ENCODE measurements at regions not wholly inside any gene's neighbourhood (a gene's known extent, or its start where the extent isn't known, plus 50 kb on each side); places are given as distances from the start of the nearest gene placed in this dataset.

DNA sequence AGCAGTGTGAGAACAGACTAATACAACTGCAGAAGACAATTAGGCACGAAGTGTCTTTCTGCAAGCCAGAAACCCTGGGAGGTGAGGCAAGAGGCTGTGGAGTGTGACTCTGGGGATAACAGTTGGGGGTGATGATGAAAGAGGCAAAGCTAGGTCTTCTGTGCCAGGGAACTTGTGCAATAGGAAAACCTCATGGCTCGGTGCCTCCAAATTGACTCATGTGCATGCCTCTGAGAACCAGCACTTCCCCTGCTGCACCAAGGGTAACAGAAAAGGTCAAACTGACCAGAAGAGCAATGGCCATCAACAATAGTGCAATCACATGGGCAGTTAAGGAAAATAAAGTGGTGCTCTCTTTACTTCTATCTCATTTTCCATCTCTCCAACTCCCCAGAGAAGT is 136.4 kb downstream of the SCG2 start:
- no peak overlapping the region for H3K27ac ChIP-seq (ENCODE audit: low read length in 2 of 2)
- no peaks in the 10 kb centered on the region for H3K36me3 ChIP-seq (replicated peaks in 1 of 2; ENCODE audit: control extremely low read depth in 1 of 2, control insufficient read depth in 1 of 2, extremely low read depth in 1 of 2, insufficient read depth in 2 of 2, low read length in 1 of 2)
- Mint-ChIP-seq H3K4me3 (no peak overlapping the region), H3K27ac (no peak overlapping the region), H3K27me3 (peaks cover 3% of the 10 kb centered on the region), H3K4me1 (no peaks in the 10 kb centered on the region), H3K9me3 (ENCODE audit: insufficient read depth) (no peaks in the 10 kb centered on the region)
- H3K4me3 ChIP-seq (ENCODE audit: control extremely low read depth in 1 of 5, extremely low read depth in 1 of 5, insufficient read depth in 1 of 5, low read depth in 2 of 5, low read length in 4 of 5): no peak overlapping the region
- no peak for ATAC-seq (ENCODE audit: low read depth)
- intact Hi-C loops (cut with micrococcal nuclease): no loop called here
- H3K9me3 ChIP-seq (ENCODE audit: control extremely low read depth in 1 of 3, control insufficient read depth in 2 of 3, insufficient read depth in 1 of 3, low read length in 2 of 3): peaks cover 0 to 4% (median 0%) of the 10 kb centered on the region in 3 donors
- no peak overlapping the region for H3K9ac ChIP-seq (ENCODE audit: low read length)
- ChIA-PET POLR2A (no interaction called here), CTCF (no interaction called here)
- TF ChIP-seq EZH2 (IDR thresholded peaks at IDR 0.05; ENCODE audit: borderline replicate concordance, insufficient read depth, low read depth, low read length, poor library complexity, severe bottlenecking): no peak
- TF ChIP-seq, protein P1, sequence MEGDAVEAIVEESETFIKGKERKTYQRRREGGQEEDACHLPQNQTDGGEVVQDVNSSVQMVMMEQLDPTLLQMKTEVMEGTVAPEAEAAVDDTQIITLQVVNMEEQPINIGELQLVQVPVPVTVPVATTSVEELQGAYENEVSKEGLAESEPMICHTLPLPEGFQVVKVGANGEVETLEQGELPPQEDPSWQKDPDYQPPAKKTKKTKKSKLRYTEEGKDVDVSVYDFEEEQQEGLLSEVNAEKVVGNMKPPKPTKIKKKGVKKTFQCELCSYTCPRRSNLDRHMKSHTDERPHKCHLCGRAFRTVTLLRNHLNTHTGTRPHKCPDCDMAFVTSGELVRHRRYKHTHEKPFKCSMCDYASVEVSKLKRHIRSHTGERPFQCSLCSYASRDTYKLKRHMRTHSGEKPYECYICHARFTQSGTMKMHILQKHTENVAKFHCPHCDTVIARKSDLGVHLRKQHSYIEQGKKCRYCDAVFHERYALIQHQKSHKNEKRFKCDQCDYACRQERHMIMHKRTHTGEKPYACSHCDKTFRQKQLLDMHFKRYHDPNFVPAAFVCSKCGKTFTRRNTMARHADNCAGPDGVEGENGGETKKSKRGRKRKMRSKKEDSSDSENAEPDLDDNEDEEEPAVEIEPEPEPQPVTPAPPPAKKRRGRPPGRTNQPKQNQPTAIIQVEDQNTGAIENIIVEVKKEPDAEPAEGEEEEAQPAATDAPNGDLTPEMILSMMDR (IDR thresholded peaks at IDR 0.05): no peak
- no peak overlapping the region for H3K4me2 ChIP-seq (replicated peaks; ENCODE audit: low read depth, low read length, poor library complexity, severe bottlenecking)
- no peak overlapping the region for H2AFZ ChIP-seq (ENCODE audit: insufficient read depth, low read depth, low read length, poor library complexity, severe bottlenecking)
- no peaks in the 10 kb centered on the region for H3K4me1 ChIP-seq (ENCODE audit: control insufficient read depth in 2 of 2, insufficient read depth in 2 of 2, low read length in 2 of 2)
- H4K20me1 ChIP-seq (ENCODE audit: control insufficient read depth, insufficient read depth, low read length, poor library complexity, severe bottlenecking): no peaks in the 10 kb centered on the region
- no peaks in the 10 kb centered on the region for H3K79me2 ChIP-seq (ENCODE audit: control insufficient read depth, insufficient read depth, low read length)
- no peaks in the 10 kb centered on the region for H3K27me3 ChIP-seq (replicated peaks in 1 of 4; ENCODE audit: control extremely low read depth in 1 of 4, control insufficient read depth in 3 of 4, insufficient read depth in 4 of 4, low read length in 3 of 4)
- DNase-seq: no peak
- 83% methylated on average over 2 of the region's 2 CpGs for WGBS (ENCODE audit: insufficient coverage)

DNA sequence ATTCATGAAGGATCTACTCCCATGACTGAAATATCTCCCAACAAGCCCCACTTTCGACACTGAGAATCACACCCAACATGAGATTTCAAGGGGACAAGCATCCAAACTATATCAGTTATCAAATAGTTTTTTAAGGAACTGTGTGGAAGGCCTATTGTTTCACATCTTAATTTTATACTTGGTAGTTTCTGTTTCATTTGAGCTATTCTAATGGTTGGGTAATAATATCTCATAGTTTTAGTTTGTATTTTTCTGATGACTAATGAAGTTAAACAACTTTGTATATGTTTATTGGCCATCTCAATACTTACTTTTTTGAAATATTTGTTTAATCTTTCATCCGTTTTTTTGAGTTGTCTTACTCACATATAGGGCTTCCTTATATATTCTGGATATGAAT is 135.0 kb downstream of the SCG2 start:
- no peak for TF ChIP-seq EZH2 (IDR thresholded peaks at IDR 0.05; ENCODE audit: borderline replicate concordance, insufficient read depth, low read depth, low read length, poor library complexity, severe bottlenecking)
- TF ChIP-seq, protein P1 (IDR thresholded peaks at IDR 0.05): no peak
- ChIA-PET CTCF (no interaction called here), POLR2A (no interaction called here)
- Mint-ChIP-seq H3K4me1 (no peaks in the 10 kb centered on the region), H3K27me3 (peaks cover 3% of the 10 kb centered on the region), H3K27ac (no peak overlapping the region), H3K9me3 (ENCODE audit: insufficient read depth) (no peaks in the 10 kb centered on the region), H3K4me3 (no peak overlapping the region)
- Histone ChIP-seq H3K4me1 (ENCODE audit: control insufficient read depth in 2 of 2, insufficient read depth in 2 of 2, low read length in 2 of 2) (no peaks in the 10 kb centered on the region), H3K4me2 (replicated peaks; ENCODE audit: low read depth, low read length, poor library complexity, severe bottlenecking) (no peak overlapping the region), H3K36me3 (replicated peaks in 1 of 2; ENCODE audit: control extremely low read depth in 1 of 2, control insufficient read depth in 1 of 2, extremely low read depth in 1 of 2, insufficient read depth in 2 of 2, low read length in 1 of 2) (no peaks in the 10 kb centered on the region), H3K9me3 (ENCODE audit: control extremely low read depth in 1 of 3, control insufficient read depth in 2 of 3, insufficient read depth in 1 of 3, low read length in 2 of 3) (peaks cover 0 to 4% (median 0%) of the 10 kb centered on the region in 3 donors), H3K4me3 (ENCODE audit: control extremely low read depth in 1 of 5, extremely low read depth in 1 of 5, insufficient read depth in 1 of 5, low read depth in 2 of 5, low read length in 4 of 5) (no peak overlapping the region), H4K20me1 (ENCODE audit: control insufficient read depth, insufficient read depth, low read length, poor library complexity, severe bottlenecking) (no peaks in the 10 kb centered on the region), H3K27me3 (replicated peaks in 1 of 4; ENCODE audit: control extremely low read depth in 1 of 4, control insufficient read depth in 3 of 4, insufficient read depth in 4 of 4, low read length in 3 of 4) (no peaks in the 10 kb centered on the region), H3K9ac (ENCODE audit: low read length) (no peak overlapping the region), H3K27ac (ENCODE audit: low read length in 2 of 2) (no peak overlapping the region), H2AFZ (ENCODE audit: insufficient read depth, low read depth, low read length, poor library complexity, severe bottlenecking) (no peak overlapping the region), H3K79me2 (ENCODE audit: control insufficient read depth, insufficient read depth, low read length) (no peaks in the 10 kb centered on the region)
- ATAC-seq (ENCODE audit: low read depth): no peak
- no peak for DNase-seq
- intact Hi-C loops (cut with micrococcal nuclease): no loop called here
- no CpG with 5 or more reads among the region's 2 CpGs for WGBS (ENCODE audit: insufficient coverage)

Measured in B cell (primary cell).